NCI-H146 treated with DMSO at 0.1 percent for 48 hours (cell line): ENCODE measurements at regions not wholly inside any gene's neighbourhood (a gene's known extent, or its start where the extent isn't known, plus 50 kb on each side); places are given as distances from the start of the nearest gene placed in this dataset.

Experiments
- DNase-seq: peaks from one replicate; lab custom pipeline; 2025; ENCODE audit not compliant: unreplicated experiment; lab: John Stamatoyannopoulos, UW

GRCh38 chr13:36550177-36550576, 117.9 kb downstream of the CCNA1 start:
- DNase-seq, result no peak

- no peak for DNase-seq
These were observed 119.2 kb downstream of the CCNA1 start for GRCh38 chr13:36551445-36551844.

GRCh38 chr13:36552334-36552733, 120.0 kb downstream of the CCNA1 start:
- DNase-seq, result no peak

- DNase-seq, result no peak
These were observed 120.3 kb upstream of the SERTM1 start for GRCh38 chr13:36553491-36553890.

GRCh38 chr13:36555151-36555986, 118.5 kb upstream of the SERTM1 start:
- no peak for DNase-seq

- DNase-seq, result no peak
These were observed 114.4 kb upstream of the SERTM1 start for GRCh38 chr13:36559375-36559774.

- no peak for DNase-seq
These were observed 106.3 kb upstream of the SERTM1 start for GRCh38 chr13:36567485-36567884.

GRCh38 chr13:36570489-36570888, 103.3 kb upstream of the SERTM1 start:
- DNase-seq, result no peak

- DNase-seq, result no peak
These were observed 102.4 kb upstream of the SERTM1 start for GRCh38 chr13:36571444-36571843.

- DNase-seq, result no peak
These were observed 90.8 kb upstream of the SERTM1 start for GRCh38 chr13:36582977-36583376.

- DNase-seq, result no peak
These were observed 74.2 kb upstream of the SERTM1 start for GRCh38 chr13:36599641-36600040.

- DNase-seq, result no peak
These were observed 72.6 kb upstream of the SERTM1 start for GRCh38 chr13:36601186-36601585.

- no peak for DNase-seq
These were observed 67.8 kb upstream of the SERTM1 start for GRCh38 chr13:36606060-36606459.

GRCh38 chr13:36608474-36608873, 65.3 kb upstream of the SERTM1 start:
- no peak for DNase-seq

GRCh38 chr13:36612230-36612629, 61.6 kb upstream of the SERTM1 start:
- no peak for DNase-seq

- DNase-seq, result no peak
These were observed 57.1 kb upstream of the SERTM1 start for GRCh38 chr13:36616706-36617105.

- no peak for DNase-seq
These were observed 54.3 kb upstream of the SERTM1 start for GRCh38 chr13:36619535-36619934.
